BLaER1 treated with 17β-estradiol and CSF1 and Interleukin-3, amounts not matched to agents 10 nM and 100 nM (cell line): ENCODE measurements at regions not wholly inside any gene's neighbourhood (a gene's known extent, or its start where the extent isn't known, plus 50 kb on each side); places are given as distances from the start of the nearest gene placed in this dataset.

Source experiments
- H3K27ac ChIP-seq, 11 experiments: shearing (Covaris generic); formaldehyde crosslinking; 2 replicates each; pipeline ENCODE4 v1.8.1; 2022
- H3K27me3 ChIP-seq, 11 experiments: shearing (Covaris generic); formaldehyde crosslinking; 2 replicates each; pipeline ENCODE4 v1.8.1; 2022
- H3K36me3 ChIP-seq, 11 experiments: shearing (Covaris generic); formaldehyde crosslinking; 2 replicates each; pipeline ENCODE4 v1.8.1; 2022
- H3K4me1 ChIP-seq, 10 experiments: shearing (Covaris generic); formaldehyde crosslinking; 2 replicates each; pipeline ENCODE4 v1.8.1; 2022
- H3K4me2 ChIP-seq, 11 experiments: shearing (Covaris generic); formaldehyde crosslinking; 2 replicates each; pipeline ENCODE4 v1.8.1; 2022
- H3K4me3 ChIP-seq, 10 experiments: shearing (Covaris generic); formaldehyde crosslinking; 2 replicates each; pipeline ENCODE4 v1.8.1; 2022
- H3K9ac ChIP-seq, 11 experiments: shearing (Covaris generic); formaldehyde crosslinking; 2 replicates each; pipeline ENCODE4 v1.8.1; 2022
- H3K9me3 ChIP-seq, 11 experiments: shearing (Covaris generic); formaldehyde crosslinking; replicated peaks in 1 of 11; 2 replicates each; pipeline ENCODE4 v1.8.1; 2022
- H4K20me1 ChIP-seq, 11 experiments: shearing (Covaris generic); formaldehyde crosslinking; 2 replicates each; pipeline ENCODE4 v1.8.1; 2022
- Cebpa-rat ChIP-seq, 11 experiments: shearing (Covaris generic); IDR thresholded peaks; 2 replicates each; pipeline ENCODE4 v1.8.1; 2022

GRCh38 chr9:109872901-109873300, 92.9 kb downstream of the PALM2AKAP2 start:
- Histone ChIP-seq H3K4me3 (no peak overlapping the region), H3K4me1 (no peaks in the 10 kb centered on the region), H3K27me3 (no peaks in the 10 kb centered on the region), H3K27ac (no peak overlapping the region), H3K9ac (no peak overlapping the region), H3K9me3 (no peaks in the 10 kb centered on the region), H3K36me3 (no peaks in the 10 kb centered on the region), H3K4me2 (no peak overlapping the region), H4K20me1 (no peaks in the 10 kb centered on the region)
- no peak for TF ChIP-seq Cebpa-rat (IDR thresholded peaks at IDR 0.05)

GRCh38 chr9:109875495-109876129, 95.6 kb downstream of the PALM2AKAP2 start:
- Histone ChIP-seq H3K9ac (no peak overlapping the region), H3K4me2 (no peak overlapping the region), H3K9me3 (no peaks in the 10 kb centered on the region), H3K27ac (no peak overlapping the region), H3K27me3 (no peaks in the 10 kb centered on the region), H4K20me1 (no peaks in the 10 kb centered on the region), H3K4me3 (no peak overlapping the region), H3K4me1 (no peaks in the 10 kb centered on the region), H3K36me3 (no peaks in the 10 kb centered on the region)
- TF ChIP-seq Cebpa-rat (IDR thresholded peaks at IDR 0.05): no peak

GRCh38 chr9:109880276-109881169, 100.5 kb downstream of the PALM2AKAP2 start:
- no peak overlapping the region for H3K9ac ChIP-seq
- H3K27me3 ChIP-seq: no peaks in the 10 kb centered on the region
- TF ChIP-seq Cebpa-rat (IDR thresholded peaks at IDR 0.05): no peak
- H3K27ac ChIP-seq: no peak overlapping the region
- no peak overlapping the region for H3K4me2 ChIP-seq
- H4K20me1 ChIP-seq: no peaks in the 10 kb centered on the region
- H3K36me3 ChIP-seq: no peaks in the 10 kb centered on the region
- no peak overlapping the region for H3K4me3 ChIP-seq
- H3K4me1 ChIP-seq: peaks cover 0 to 8% (median under 1%) of the 10 kb centered on the region in 10 experiments; a peak in 6 of 20 replicates
- H3K9me3 ChIP-seq: no peaks in the 10 kb centered on the region

- no peaks in the 10 kb centered on the region for H4K20me1 ChIP-seq
- H3K27ac ChIP-seq: no peak overlapping the region
- H3K4me2 ChIP-seq: peak overlapping the region in 3 of 11 experiments; percentile 10 to 31 (median 22); a peak in 2 of 22 replicates
- H3K4me3 ChIP-seq: no peak overlapping the region
- H3K9ac ChIP-seq: no peak overlapping the region
- no peak for TF ChIP-seq Cebpa-rat (IDR thresholded peaks at IDR 0.05)
- H3K4me1 ChIP-seq: peaks cover 10 to 30% (median 21%) of the 10 kb centered on the region in 10 experiments
- H3K36me3 ChIP-seq: no peaks in the 10 kb centered on the region
- H3K27me3 ChIP-seq: no peaks in the 10 kb centered on the region
- H3K9me3 ChIP-seq: no peaks in the 10 kb centered on the region
Observed at GRCh38 chr9:109883623-109884022, 103.6 kb downstream of the PALM2AKAP2 start.

GRCh38 chr9:109886041-109886440, 106.0 kb downstream of the PALM2AKAP2 start:
- peak overlapping the region in 7 of 11 experiments; percentile 19 to 56 (median 34); a peak in 10 of 22 replicates for H3K4me2 ChIP-seq
- no peak for TF ChIP-seq Cebpa-rat (IDR thresholded peaks at IDR 0.05)
- H3K36me3 ChIP-seq: no peaks in the 10 kb centered on the region
- no peak overlapping the region for H3K4me3 ChIP-seq
- H4K20me1 ChIP-seq: no peaks in the 10 kb centered on the region
- H3K4me1 ChIP-seq: peaks cover 10 to 30% (median 21%) of the 10 kb centered on the region in 10 experiments
- H3K9ac ChIP-seq: no peak overlapping the region
- no peak overlapping the region for H3K27ac ChIP-seq
- H3K27me3 ChIP-seq: no peaks in the 10 kb centered on the region
- H3K9me3 ChIP-seq: no peaks in the 10 kb centered on the region

- Histone ChIP-seq H4K20me1 (no peaks in the 10 kb centered on the region), H3K27ac (peak overlapping the region in 1 of 11 experiments; percentile 12; a peak in 2 of 22 replicates), H3K36me3 (no peaks in the 10 kb centered on the region), H3K4me1 (peaks cover 10 to 30% (median 21%) of the 10 kb centered on the region in 10 experiments), H3K9me3 (no peaks in the 10 kb centered on the region), H3K27me3 (no peaks in the 10 kb centered on the region), H3K4me3 (no peak overlapping the region), H3K9ac (no peak overlapping the region), H3K4me2 (peak overlapping the region; percentile 19 to 58 (median 42); a peak in 19 of 22 replicates)
- no peak for TF ChIP-seq Cebpa-rat (IDR thresholded peaks at IDR 0.05)
Observed at GRCh38 chr9:109886617-109887016, 106.6 kb downstream of the PALM2AKAP2 start.

- Histone ChIP-seq H3K36me3 (no peaks in the 10 kb centered on the region), H3K27ac (peak overlapping the region in 1 of 11 experiments; percentile 12; a peak in 3 of 22 replicates), H3K9me3 (no peaks in the 10 kb centered on the region), H3K27me3 (no peaks in the 10 kb centered on the region), H3K4me2 (peak overlapping the region; percentile 19 to 58 (median 42); a peak in 20 of 22 replicates), H3K9ac (no peak overlapping the region), H3K4me3 (no peak overlapping the region), H4K20me1 (no peaks in the 10 kb centered on the region), H3K4me1 (peaks cover 10 to 30% (median 21%) of the 10 kb centered on the region in 10 experiments)
- TF ChIP-seq Cebpa-rat (IDR thresholded peaks at IDR 0.05): 0 out of 22 replicates have a peak, but pooled peaks of 1 of the 11 experiments have one; percentile 26
Observed at GRCh38 chr9:109887079-109887478, 107.1 kb downstream of the PALM2AKAP2 start.

- H3K9ac ChIP-seq: no peak overlapping the region
- no peak for TF ChIP-seq Cebpa-rat (IDR thresholded peaks at IDR 0.05)
- no peaks in the 10 kb centered on the region for H3K9me3 ChIP-seq
- no peak overlapping the region for H3K4me3 ChIP-seq
- no peak overlapping the region for H3K27ac ChIP-seq
- H4K20me1 ChIP-seq: no peaks in the 10 kb centered on the region
- H3K4me1 ChIP-seq: peaks cover 10 to 26% (median 20%) of the 10 kb centered on the region in 10 experiments
- no peaks in the 10 kb centered on the region for H3K27me3 ChIP-seq
- no peaks in the 10 kb centered on the region for H3K36me3 ChIP-seq
- no peak overlapping the region for H3K4me2 ChIP-seq
Observed at GRCh38 chr9:109888695-109889094, 108.7 kb downstream of the PALM2AKAP2 start.

GRCh38 chr9:109889456-109889855, 109.5 kb downstream of the PALM2AKAP2 start:
- Histone ChIP-seq H3K4me1 (peaks cover 10 to 30% (median 23%) of the 10 kb centered on the region in 10 experiments), H3K27ac (no peak overlapping the region), H4K20me1 (no peaks in the 10 kb centered on the region), H3K36me3 (no peaks in the 10 kb centered on the region), H3K9me3 (no peaks in the 10 kb centered on the region), H3K4me3 (no peak overlapping the region), H3K9ac (no peak overlapping the region), H3K27me3 (no peaks in the 10 kb centered on the region), H3K4me2 (no peak overlapping the region)
- no peak for TF ChIP-seq Cebpa-rat (IDR thresholded peaks at IDR 0.05)
